ENCODE measurements at regions not wholly inside any gene's neighbourhood (a gene's known extent, or its start where the extent isn't known, plus 50 kb on each side); places are given as distances from the start of the nearest gene placed in this dataset.

DNA sequence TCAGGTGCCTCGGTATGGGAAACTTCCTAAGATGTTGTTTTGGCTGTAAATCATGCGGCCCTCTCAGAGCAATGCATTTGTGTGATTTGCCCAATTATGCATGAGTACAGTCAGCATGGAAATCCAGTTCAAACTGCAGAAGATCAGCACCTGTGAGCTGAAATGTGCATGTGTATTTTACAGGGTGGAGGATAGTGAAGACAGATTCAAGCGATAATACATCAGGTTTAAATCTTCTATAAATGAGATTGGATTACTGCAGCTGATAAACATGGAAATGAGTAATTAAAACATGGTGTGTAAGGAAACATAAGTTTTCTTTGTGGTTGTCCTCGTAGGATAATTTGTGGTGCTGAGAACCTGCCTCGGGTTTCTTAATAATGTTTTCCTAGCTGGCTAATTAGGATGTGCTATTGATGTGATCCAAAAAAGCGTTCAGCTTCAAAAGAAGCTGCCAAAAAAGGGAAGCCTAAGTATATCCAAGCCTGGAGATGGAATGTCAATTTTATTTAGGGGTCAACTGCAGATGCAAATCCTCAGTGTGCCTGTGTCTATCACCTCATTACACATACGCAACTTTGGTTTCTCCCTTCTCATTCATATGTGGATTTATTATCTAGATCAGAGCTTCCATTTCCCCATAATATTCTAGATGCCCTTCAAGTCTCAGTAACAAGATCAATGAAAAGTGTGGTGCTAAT lies 117.1 kb upstream of the CCDC28A start (continued):
- TF ChIP-seq, protein P1, sequence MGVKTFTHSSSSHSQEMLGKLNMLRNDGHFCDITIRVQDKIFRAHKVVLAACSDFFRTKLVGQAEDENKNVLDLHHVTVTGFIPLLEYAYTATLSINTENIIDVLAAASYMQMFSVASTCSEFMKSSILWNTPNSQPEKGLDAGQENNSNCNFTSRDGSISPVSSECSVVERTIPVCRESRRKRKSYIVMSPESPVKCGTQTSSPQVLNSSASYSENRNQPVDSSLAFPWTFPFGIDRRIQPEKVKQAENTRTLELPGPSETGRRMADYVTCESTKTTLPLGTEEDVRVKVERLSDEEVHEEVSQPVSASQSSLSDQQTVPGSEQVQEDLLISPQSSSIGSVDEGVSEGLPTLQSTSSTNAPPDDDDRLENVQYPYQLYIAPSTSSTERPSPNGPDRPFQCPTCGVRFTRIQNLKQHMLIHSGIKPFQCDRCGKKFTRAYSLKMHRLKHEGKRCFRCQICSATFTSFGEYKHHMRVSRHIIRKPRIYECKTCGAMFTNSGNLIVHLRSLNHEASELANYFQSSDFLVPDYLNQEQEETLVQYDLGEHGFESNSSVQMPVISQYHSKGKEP (tag by site-specific recombination; IDR thresholded peaks at IDR 0.05): peak; percentile 97
- no peak for TF ChIP-seq ZFP3 (tag by site-specific recombination; IDR thresholded peaks at IDR 0.05; ENCODE audit: low read depth)
- TF ChIP-seq ZNF341 (tag by site-specific recombination; IDR thresholded peaks at IDR 0.05; ENCODE audit: low read depth): no peak
- no peak for TF ChIP-seq HOXA7 (CRISPR knock-in tag; IDR thresholded peaks at IDR 0.05; ENCODE audit: borderline replicate concordance)
- TF ChIP-seq, protein P2, sequence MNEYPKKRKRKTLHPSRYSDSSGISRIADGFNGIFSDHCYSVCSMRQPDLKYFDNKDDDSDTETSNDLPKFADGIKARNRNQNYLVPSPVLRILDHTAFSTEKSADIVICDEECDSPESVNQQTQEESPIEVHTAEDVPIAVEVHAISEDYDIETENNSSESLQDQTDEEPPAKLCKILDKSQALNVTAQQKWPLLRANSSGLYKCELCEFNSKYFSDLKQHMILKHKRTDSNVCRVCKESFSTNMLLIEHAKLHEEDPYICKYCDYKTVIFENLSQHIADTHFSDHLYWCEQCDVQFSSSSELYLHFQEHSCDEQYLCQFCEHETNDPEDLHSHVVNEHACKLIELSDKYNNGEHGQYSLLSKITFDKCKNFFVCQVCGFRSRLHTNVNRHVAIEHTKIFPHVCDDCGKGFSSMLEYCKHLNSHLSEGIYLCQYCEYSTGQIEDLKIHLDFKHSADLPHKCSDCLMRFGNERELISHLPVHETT (tag by site-specific recombination; IDR thresholded peaks at IDR 0.05): peak; percentile 55; the same call in 1 of the 2 replicates
- TF ChIP-seq, protein P3, sequence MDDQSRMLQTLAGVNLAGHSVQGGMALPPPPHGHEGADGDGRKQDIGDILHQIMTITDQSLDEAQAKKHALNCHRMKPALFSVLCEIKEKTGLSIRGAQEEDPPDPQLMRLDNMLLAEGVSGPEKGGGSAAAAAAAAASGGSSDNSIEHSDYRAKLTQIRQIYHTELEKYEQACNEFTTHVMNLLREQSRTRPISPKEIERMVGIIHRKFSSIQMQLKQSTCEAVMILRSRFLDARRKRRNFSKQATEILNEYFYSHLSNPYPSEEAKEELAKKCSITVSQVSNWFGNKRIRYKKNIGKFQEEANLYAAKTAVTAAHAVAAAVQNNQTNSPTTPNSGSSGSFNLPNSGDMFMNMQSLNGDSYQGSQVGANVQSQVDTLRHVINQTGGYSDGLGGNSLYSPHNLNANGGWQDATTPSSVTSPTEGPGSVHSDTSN (CRISPR knock-in tag; IDR thresholded peaks at IDR 0.05): no peak
- no peak for TF ChIP-seq ZNF626 (tag by site-specific recombination; IDR thresholded peaks at IDR 0.05)
- TF ChIP-seq, protein P4, sequence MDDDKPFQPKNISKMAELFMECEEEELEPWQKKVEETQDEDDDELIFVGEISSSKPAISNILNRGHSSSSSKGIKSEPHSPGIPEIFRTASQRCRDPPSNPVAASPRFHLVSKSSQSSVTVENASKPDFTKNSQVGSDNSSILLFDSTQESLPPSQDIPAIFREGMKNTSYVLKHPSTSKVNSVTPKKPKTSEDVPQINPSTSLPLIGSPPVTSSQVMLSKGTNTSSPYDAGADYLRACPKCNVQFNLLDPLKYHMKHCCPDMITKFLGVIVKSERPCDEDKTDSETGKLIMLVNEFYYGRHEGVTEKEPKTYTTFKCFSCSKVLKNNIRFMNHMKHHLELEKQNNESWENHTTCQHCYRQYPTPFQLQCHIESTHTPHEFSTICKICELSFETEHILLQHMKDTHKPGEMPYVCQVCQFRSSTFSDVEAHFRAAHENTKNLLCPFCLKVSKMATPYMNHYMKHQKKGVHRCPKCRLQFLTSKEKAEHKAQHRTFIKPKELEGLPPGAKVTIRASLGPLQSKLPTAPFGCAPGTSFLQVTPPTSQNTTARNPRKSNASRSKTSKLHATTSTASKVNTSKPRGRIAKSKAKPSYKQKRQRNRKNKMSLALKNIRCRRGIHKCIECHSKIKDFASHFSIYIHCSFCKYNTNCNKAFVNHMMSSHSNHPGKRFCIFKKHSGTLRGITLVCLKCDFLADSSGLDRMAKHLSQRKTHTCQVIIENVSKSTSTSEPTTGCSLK (tag by site-specific recombination; IDR thresholded peaks at IDR 0.05): no peak
- no peak for TF ChIP-seq ZNF558 (tag by site-specific recombination; IDR thresholded peaks at IDR 0.05)
- TF ChIP-seq ZNF548 (tag by site-specific recombination; IDR thresholded peaks at IDR 0.05): no peak
- TF ChIP-seq, protein P5, sequence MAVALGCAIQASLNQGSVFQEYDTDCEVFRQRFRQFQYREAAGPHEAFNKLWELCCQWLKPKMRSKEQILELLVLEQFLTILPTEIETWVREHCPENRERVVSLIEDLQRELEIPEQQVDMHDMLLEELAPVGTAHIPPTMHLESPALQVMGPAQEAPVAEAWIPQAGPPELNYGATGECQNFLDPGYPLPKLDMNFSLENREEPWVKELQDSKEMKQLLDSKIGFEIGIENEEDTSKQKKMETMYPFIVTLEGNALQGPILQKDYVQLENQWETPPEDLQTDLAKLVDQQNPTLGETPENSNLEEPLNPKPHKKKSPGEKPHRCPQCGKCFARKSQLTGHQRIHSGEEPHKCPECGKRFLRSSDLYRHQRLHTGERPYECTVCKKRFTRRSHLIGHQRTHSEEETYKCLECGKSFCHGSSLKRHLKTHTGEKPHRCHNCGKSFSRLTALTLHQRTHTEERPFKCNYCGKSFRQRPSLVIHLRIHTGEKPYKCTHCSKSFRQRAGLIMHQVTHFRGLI (tag by site-specific recombination; IDR thresholded peaks at IDR 0.05): no peak
- TF ChIP-seq, protein P6, sequence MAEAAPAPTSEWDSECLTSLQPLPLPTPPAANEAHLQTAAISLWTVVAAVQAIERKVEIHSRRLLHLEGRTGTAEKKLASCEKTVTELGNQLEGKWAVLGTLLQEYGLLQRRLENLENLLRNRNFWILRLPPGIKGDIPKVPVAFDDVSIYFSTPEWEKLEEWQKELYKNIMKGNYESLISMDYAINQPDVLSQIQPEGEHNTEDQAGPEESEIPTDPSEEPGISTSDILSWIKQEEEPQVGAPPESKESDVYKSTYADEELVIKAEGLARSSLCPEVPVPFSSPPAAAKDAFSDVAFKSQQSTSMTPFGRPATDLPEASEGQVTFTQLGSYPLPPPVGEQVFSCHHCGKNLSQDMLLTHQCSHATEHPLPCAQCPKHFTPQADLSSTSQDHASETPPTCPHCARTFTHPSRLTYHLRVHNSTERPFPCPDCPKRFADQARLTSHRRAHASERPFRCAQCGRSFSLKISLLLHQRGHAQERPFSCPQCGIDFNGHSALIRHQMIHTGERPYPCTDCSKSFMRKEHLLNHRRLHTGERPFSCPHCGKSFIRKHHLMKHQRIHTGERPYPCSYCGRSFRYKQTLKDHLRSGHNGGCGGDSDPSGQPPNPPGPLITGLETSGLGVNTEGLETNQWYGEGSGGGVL (tag by site-specific recombination; IDR thresholded peaks at IDR 0.05): no peak
- TF ChIP-seq, protein P7, sequence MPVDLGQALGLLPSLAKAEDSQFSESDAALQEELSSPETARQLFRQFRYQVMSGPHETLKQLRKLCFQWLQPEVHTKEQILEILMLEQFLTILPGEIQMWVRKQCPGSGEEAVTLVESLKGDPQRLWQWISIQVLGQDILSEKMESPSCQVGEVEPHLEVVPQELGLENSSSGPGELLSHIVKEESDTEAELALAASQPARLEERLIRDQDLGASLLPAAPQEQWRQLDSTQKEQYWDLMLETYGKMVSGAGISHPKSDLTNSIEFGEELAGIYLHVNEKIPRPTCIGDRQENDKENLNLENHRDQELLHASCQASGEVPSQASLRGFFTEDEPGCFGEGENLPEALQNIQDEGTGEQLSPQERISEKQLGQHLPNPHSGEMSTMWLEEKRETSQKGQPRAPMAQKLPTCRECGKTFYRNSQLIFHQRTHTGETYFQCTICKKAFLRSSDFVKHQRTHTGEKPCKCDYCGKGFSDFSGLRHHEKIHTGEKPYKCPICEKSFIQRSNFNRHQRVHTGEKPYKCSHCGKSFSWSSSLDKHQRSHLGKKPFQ (tag by site-specific recombination; IDR thresholded peaks at IDR 0.05): no peak; the same call in 1 of the 2 replicates
- no peak for TF ChIP-seq ZNF112 (tag by site-specific recombination; IDR thresholded peaks at IDR 0.05)
- TF ChIP-seq ZNF404 (tag by site-specific recombination; IDR thresholded peaks at IDR 0.05): no peak
- TF ChIP-seq ZNF621 (tag by site-specific recombination; IDR thresholded peaks at IDR 0.05): no peak
- TF ChIP-seq, protein P8, sequence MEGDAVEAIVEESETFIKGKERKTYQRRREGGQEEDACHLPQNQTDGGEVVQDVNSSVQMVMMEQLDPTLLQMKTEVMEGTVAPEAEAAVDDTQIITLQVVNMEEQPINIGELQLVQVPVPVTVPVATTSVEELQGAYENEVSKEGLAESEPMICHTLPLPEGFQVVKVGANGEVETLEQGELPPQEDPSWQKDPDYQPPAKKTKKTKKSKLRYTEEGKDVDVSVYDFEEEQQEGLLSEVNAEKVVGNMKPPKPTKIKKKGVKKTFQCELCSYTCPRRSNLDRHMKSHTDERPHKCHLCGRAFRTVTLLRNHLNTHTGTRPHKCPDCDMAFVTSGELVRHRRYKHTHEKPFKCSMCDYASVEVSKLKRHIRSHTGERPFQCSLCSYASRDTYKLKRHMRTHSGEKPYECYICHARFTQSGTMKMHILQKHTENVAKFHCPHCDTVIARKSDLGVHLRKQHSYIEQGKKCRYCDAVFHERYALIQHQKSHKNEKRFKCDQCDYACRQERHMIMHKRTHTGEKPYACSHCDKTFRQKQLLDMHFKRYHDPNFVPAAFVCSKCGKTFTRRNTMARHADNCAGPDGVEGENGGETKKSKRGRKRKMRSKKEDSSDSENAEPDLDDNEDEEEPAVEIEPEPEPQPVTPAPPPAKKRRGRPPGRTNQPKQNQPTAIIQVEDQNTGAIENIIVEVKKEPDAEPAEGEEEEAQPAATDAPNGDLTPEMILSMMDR (tag by site-specific recombination; IDR thresholded peaks at IDR 0.05): no peak
- TF ChIP-seq, protein P9, sequence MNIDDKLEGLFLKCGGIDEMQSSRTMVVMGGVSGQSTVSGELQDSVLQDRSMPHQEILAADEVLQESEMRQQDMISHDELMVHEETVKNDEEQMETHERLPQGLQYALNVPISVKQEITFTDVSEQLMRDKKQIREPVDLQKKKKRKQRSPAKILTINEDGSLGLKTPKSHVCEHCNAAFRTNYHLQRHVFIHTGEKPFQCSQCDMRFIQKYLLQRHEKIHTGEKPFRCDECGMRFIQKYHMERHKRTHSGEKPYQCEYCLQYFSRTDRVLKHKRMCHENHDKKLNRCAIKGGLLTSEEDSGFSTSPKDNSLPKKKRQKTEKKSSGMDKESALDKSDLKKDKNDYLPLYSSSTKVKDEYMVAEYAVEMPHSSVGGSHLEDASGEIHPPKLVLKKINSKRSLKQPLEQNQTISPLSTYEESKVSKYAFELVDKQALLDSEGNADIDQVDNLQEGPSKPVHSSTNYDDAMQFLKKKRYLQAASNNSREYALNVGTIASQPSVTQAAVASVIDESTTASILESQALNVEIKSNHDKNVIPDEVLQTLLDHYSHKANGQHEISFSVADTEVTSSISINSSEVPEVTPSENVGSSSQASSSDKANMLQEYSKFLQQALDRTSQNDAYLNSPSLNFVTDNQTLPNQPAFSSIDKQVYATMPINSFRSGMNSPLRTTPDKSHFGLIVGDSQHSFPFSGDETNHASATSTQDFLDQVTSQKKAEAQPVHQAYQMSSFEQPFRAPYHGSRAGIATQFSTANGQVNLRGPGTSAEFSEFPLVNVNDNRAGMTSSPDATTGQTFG (tag by site-specific recombination; IDR thresholded peaks at IDR 0.05; ENCODE audit: borderline replicate concordance): no peak
- no peak for TF ChIP-seq ZNF48 (tag by site-specific recombination; IDR thresholded peaks at IDR 0.05)
- TF ChIP-seq, protein P10, sequence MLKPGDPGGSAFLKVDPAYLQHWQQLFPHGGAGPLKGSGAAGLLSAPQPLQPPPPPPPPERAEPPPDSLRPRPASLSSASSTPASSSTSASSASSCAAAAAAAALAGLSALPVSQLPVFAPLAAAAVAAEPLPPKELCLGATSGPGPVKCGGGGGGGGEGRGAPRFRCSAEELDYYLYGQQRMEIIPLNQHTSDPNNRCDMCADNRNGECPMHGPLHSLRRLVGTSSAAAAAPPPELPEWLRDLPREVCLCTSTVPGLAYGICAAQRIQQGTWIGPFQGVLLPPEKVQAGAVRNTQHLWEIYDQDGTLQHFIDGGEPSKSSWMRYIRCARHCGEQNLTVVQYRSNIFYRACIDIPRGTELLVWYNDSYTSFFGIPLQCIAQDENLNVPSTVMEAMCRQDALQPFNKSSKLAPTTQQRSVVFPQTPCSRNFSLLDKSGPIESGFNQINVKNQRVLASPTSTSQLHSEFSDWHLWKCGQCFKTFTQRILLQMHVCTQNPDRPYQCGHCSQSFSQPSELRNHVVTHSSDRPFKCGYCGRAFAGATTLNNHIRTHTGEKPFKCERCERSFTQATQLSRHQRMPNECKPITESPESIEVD (tag by site-specific recombination; IDR thresholded peaks at IDR 0.05): peak; percentile 66

All from HEK293 (cell line).